Adrenal gland (tissue), 9 donors: ENCODE measurements at regions not wholly inside any gene's neighbourhood (a gene's known extent, or its start where the extent isn't known, plus 50 kb on each side); places are given as distances from the start of the nearest gene placed in this dataset.
"Not testable (repeated sequence)": the region's sequence is repeated elsewhere in the genome, so short reads cannot be mapped to it uniquely, and the experiment has no call there.

Experiments used
- DNase-seq, 7 donors: peaks; one replicate each; pipeline ENCODE4 v3.0.0-alpha.2; 2019 to 2020
- H3K27ac ChIP-seq, 5 donors: fragments of 200-600 bp; sonication (generic) in 4 of 5; 1 replicate in 3 of 5; 2 replicates in 2 of 5; pipeline versions ENCODE4 v1.5.1 to v1.8.0; 2016 to 2020; ENCODE audit warnings: mild to moderate bottlenecking in 1 of 5
- H3K27me3 ChIP-seq: fragments of 200-600 bp; 2 replicates; pipeline ENCODE4 v1.8.0; 2021
- H3K36me3 ChIP-seq, 2 donors: fragments of 200-600 bp; replicated peaks in 1 of 2; 1 replicate in 1 of 2; 2 replicates in 1 of 2; pipeline versions ENCODE4 v1.5.1 to v1.8.0; 2018 to 2022
- H3K4me1 ChIP-seq, 2 donors: fragments of 200-600 bp; replicated peaks in 1 of 2; 1 replicate in 1 of 2; 2 replicates in 1 of 2; pipeline versions ENCODE4 v1.5.1 to v1.8.0; 2018 to 2021
- H3K4me3 ChIP-seq, 4 donors: fragments of 200-600 bp; sonication (generic) in 3 of 4; one replicate each; pipeline ENCODE4 v1.5.1; 2016 to 2018
- H3K9me3 ChIP-seq, 3 donors: fragments of 200-600 bp; sonication (generic) in 1 of 3; replicated peaks in 1 of 3; 1 replicate in 2 of 3; 2 replicates in 1 of 3; pipeline versions ENCODE4 v1.5.1 to v1.8.0; 2016 to 2021
- CTCF ChIP-seq, 6 experiments: fragments of 450-650 bp in 4 of 6; fragments of 200-600 bp in 2 of 6; sonication (generic) in 1 of 6; IDR thresholded peaks; 1 replicate in 5 of 6; 2 replicates in 1 of 6; pipeline versions ENCODE4 v1.5.1 to v1.8.0; 2016 to 2021; ENCODE audit warnings: antibody characterized with exemption in 6 of 6, mild to moderate bottlenecking in 2 of 6, moderate library complexity in 1 of 6
- POLR2A ChIP-seq, 2 donors: fragments of 450-650 bp; IDR thresholded peaks; one replicate each; pipeline ENCODE4 v1.6.1; 2017; ENCODE audit warnings: antibody characterized with exemption in 2 of 2, mild to moderate bottlenecking in 2 of 2, moderate library complexity in 1 of 2
- WGBS, 4 donors: extraction: QIAGEN DNeasy Blood & Tissue Kit in 2 of 4; methylation state at CpG; one replicate each; pipeline versions ENCODE4 v1.1.5 to v1.1.7; 2013 to 2017; 5-methylcytosine and 5-hydroxymethylcytosine counted together
- intact Hi-C, 2 donors: fragments of 100-400 bp; cut with DNase I; formaldehyde crosslinking; loops; one replicate each; pipeline versions ENCODE4 v1.14.1 to v1.15.0; 2022 to 2023
- donor health status: healthy with polysubstance abuse.
- donor health status: Bipolar disorder and iron deficiency.
- donor health status: DM: yes; HTN: yes; CAD: no.
- donor health status: DM: no; HTN: no; CAD: no.
- donor health status: DM: no; HTN: no; CAD: no.

DNA sequence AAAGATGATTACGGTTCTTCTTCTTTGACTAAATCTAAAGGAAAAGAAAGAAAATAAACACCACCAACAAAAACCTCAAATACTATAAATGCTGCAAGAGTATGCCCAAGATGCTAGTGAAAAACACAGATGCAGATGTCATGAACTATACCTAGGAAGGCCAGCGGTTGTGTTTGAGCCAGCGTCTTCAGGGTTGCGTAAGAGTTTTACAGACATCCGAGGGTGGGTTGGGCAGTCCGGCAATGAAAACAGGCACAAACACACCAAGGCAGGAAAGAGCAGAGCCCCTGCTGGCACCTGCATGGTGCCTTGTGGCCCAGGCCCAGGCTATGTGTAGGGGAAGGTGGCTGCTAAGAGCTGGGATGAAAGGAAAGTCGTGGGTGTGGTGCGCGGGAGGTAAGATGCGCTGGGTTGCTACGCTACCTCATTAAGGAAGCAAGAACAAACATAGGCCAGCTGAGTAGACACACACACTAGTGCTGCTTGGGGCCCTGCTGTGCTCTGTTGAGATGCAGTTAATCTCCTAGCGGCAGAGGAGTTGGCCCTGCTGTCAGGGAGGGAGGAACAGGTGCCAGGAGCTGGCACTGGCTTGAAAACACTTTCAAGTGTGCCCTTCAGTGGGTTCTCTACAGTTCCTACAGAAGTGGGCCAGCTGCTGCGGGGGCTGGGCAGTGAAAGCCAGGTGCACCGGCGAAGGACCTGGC lies 170.2 kb upstream of the PLN start:
- peaks cover 0 to 1% of the 10 kb centered on the region in 2 donors for H3K4me1 ChIP-seq
- no peak overlapping the region for H3K4me3 ChIP-seq
- TF ChIP-seq POLR2A (IDR thresholded peaks at IDR 0.05) (no peak), CTCF (IDR thresholded peaks at IDR 0.05) (no peak)
- no peaks in the 10 kb centered on the region for H3K36me3 ChIP-seq
- H3K9me3 ChIP-seq: no peaks in the 10 kb centered on the region
- no peak overlapping the region for H3K27ac ChIP-seq
- no peaks in the 10 kb centered on the region for H3K27me3 ChIP-seq
- DNase-seq: no peak
- WGBS, 4 donors: 79 to 87% (median 83%) methylated on average over 13 to 15 of the region's 15 CpGs
- intact Hi-C loops: no loop called here

GRCh38 chr6:118380620-118381019 lies 167.5 kb upstream of the PLN start:
- 89 to 95% (median 92%) methylated on average over 3 of the region's 3 CpGs for WGBS, 4 donors
- H3K27me3 ChIP-seq, intact Hi-C loops, H3K9me3 ChIP-seq, H3K4me1 ChIP-seq, H3K36me3 ChIP-seq, H3K4me3 ChIP-seq, H3K27ac ChIP-seq, DNase-seq: not testable (repeated sequence)

DNA sequence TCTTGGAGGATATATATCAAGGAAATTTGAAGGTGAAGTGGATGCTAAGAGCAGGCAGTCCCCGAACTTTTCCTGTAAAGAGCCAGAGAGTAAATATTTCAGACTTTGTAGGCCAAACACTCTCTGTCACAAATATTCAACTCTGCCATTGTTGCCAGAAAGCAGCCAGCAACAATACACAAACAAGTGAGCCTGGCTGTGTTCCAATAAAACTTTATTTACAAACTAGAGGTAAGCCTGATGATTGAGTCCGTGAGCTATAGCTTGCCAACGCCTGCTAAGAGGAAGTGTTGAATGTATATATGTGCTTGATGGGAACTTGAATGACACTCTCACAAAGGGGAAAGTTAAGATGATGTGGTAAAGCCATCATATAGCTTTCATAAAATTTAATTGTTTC lies 166.0 kb upstream of the PLN start:
- no peaks in the 10 kb centered on the region for H3K9me3 ChIP-seq
- no peak for DNase-seq
- WGBS, 4 donors: 80 to 84% (median 82%) methylated on average over 3 of the region's 3 CpGs
- H3K27ac ChIP-seq: no peak overlapping the region
- TF ChIP-seq CTCF (IDR thresholded peaks at IDR 0.05) (no peak), POLR2A (IDR thresholded peaks at IDR 0.05) (no peak)
- intact Hi-C loops: no loop called here
- H3K27me3 ChIP-seq: no peaks in the 10 kb centered on the region
- H3K36me3 ChIP-seq: no peaks in the 10 kb centered on the region
- no peaks in the 10 kb centered on the region for H3K4me1 ChIP-seq
- H3K4me3 ChIP-seq: no peak overlapping the region

DNA sequence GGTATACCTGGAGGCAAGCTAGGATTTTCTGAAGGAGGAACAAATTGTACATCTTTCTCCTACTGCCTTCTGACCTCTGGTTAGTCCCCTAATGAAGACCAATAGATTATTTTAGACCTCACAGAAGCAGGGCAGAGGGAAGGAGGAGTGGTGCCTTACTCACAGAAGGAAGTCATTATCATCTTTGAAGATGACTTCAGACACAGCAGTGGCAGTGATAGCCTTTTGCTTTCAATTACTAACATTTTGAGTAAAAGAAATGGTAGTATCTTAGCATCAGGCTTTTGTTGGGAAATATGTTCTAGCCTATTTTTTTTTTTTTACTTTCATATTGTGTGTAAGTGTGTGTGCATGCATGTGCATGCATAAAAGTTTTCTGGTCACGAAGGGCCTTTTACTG lies 164.2 kb upstream of the PLN start:
- WGBS, 4 donors: 88 to 96% (median 96%) methylated on average over 1 of the region's 1 CpG
- Histone ChIP-seq H3K9me3 (no peaks in the 10 kb centered on the region), H3K4me1 (peaks cover 0 to 3% of the 10 kb centered on the region in 2 donors), H3K27ac (no peak overlapping the region), H3K4me3 (no peak overlapping the region), H3K36me3 (no peaks in the 10 kb centered on the region), H3K27me3 (no peaks in the 10 kb centered on the region)
- intact Hi-C loops: no loop called here
- TF ChIP-seq POLR2A (IDR thresholded peaks at IDR 0.05) (no peak), CTCF (IDR thresholded peaks at IDR 0.05) (no peak)
- no peak for DNase-seq

GRCh38 chr6:118386975-118387374 lies 161.1 kb upstream of the PLN start:
- no peaks in the 10 kb centered on the region for H3K9me3 ChIP-seq
- H3K4me1 ChIP-seq: peaks cover 0 to 3% of the 10 kb centered on the region in 2 donors
- DNase-seq: no peak
- intact Hi-C loops: no loop called here
- H3K4me3 ChIP-seq: no peak overlapping the region
- no peak overlapping the region for H3K27ac ChIP-seq
- no peaks in the 10 kb centered on the region for H3K36me3 ChIP-seq
- TF ChIP-seq CTCF (IDR thresholded peaks at IDR 0.05) (no peak), POLR2A (IDR thresholded peaks at IDR 0.05) (no peak)
- H3K27me3 ChIP-seq: no peaks in the 10 kb centered on the region
- whole genome bisulfite sequencing, 4 donors: 97 to 100% (median 99%) methylated on average over 1 of the region's 1 CpG
